Left ventricle myocardium inferior (tissue), 1 donor: ENCODE measurements at regions not wholly inside any gene's neighbourhood (a gene's known extent, or its start where the extent isn't known, plus 50 kb on each side); places are given as distances from the start of the nearest gene placed in this dataset.
"Not testable (repeated sequence)": the region's sequence is repeated elsewhere in the genome, so short reads cannot be mapped to it uniquely, and the experiment has no call there.

Source experiments
- DNase-seq: peaks from one replicate; pipeline ENCODE4 v3.0.0-alpha.2; 2020
- H3K27ac ChIP-seq: fragments of 200-600 bp; replicated peaks from 2 replicates; pipeline ENCODE4 v1.8.0; 2021
- H3K27me3 ChIP-seq: fragments of 200-600 bp; 2 replicates; pipeline ENCODE4 v1.8.0; 2021; ENCODE audit warnings: low read depth
- H3K36me3 ChIP-seq: fragments of 200-600 bp; 2 replicates; pipeline ENCODE4 v1.8.0; 2021
- H3K4me1 ChIP-seq: fragments of 200-600 bp; 2 replicates; pipeline ENCODE4 v1.8.0; 2021
- H3K4me3 ChIP-seq: fragments of 200-600 bp; 2 replicates; pipeline ENCODE4 v1.8.0; 2021; ENCODE audit warnings: mild to moderate bottlenecking, moderate library complexity
- H3K9me3 ChIP-seq: fragments of 200-600 bp; replicated peaks from 2 replicates; pipeline ENCODE4 v1.8.0; 2021
- CTCF ChIP-seq: fragments of 200-600 bp; IDR thresholded peaks from 2 replicates; pipeline ENCODE4 v1.8.0; 2021; ENCODE audit warnings: antibody characterized with exemption, mild to moderate bottlenecking, borderline replicate concordance
- intact Hi-C: fragments of 100-400 bp; cut with micrococcal nuclease; formaldehyde crosslinking; loops from one replicate; pipeline ENCODE4 v1.11.0; 2022
- donor health status: DM: no; HTN: yes; CAD: no; lungs with severe emphysema.

GRCh38 chr13:50627111-50627510 lies 216.4 kb downstream of the DLEU7 start:
- no peak for TF ChIP-seq CTCF
- H3K36me3 ChIP-seq, result no peaks in the 10 kb centered on the region
- H3K27ac ChIP-seq, result no peak overlapping the region
- H3K27me3 ChIP-seq, result no peaks in the 10 kb centered on the region
- intact Hi-C loops, result no loop called here
- no peak for DNase-seq
- H3K9me3 ChIP-seq, result no peaks in the 10 kb centered on the region
- H3K4me3 ChIP-seq, result no peak overlapping the region
- no peaks in the 10 kb centered on the region for H3K4me1 ChIP-seq

- H3K36me3 ChIP-seq, H3K9me3 ChIP-seq, DNase-seq, H3K27ac ChIP-seq, H3K4me1 ChIP-seq, H3K4me3 ChIP-seq, intact Hi-C loops, H3K27me3 ChIP-seq: not testable (repeated sequence)
Measured at GRCh38 chr13:50628512-50628911, 215.0 kb downstream of the DLEU7 start.

GRCh38 chr13:50629497-50629896 lies 214.0 kb downstream of the DLEU7 start:
- intact Hi-C loops, result no loop called here
- H3K4me3 ChIP-seq, result no peak overlapping the region
- no peaks in the 10 kb centered on the region for H3K27me3 ChIP-seq
- no peaks in the 10 kb centered on the region for H3K9me3 ChIP-seq
- no peak for DNase-seq
- H3K36me3 ChIP-seq, result no peaks in the 10 kb centered on the region
- no peak for TF ChIP-seq CTCF
- H3K4me1 ChIP-seq, result no peaks in the 10 kb centered on the region
- H3K27ac ChIP-seq, result no peak overlapping the region

DNA sequence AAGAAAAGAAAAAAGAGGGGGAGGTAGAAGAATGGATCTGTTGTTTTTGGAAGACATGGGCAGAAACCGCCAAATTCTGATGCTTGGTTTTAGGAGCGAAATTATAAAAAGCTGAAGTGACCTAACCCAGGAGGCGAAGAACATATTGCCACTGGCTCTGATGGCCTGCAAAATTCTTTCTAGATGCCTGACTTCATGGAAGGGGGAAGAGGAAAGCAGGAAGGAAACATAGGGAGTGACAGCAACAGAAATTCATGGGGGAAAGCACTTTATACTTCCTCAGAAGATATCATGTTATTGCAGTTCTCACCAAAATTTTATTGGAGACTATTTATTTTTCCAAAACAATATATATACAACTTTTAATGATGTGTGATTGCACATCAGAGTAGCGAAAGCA lies 213.5 kb downstream of the DLEU7 start:
- Histone ChIP-seq H3K4me3 (no peak overlapping the region), H3K36me3 (no peaks in the 10 kb centered on the region), H3K4me1 (no peaks in the 10 kb centered on the region), H3K9me3 (no peaks in the 10 kb centered on the region), H3K27ac (no peak overlapping the region), H3K27me3 (no peaks in the 10 kb centered on the region)
- intact Hi-C loops, result no loop called here
- TF ChIP-seq CTCF, result no peak
- no peak for DNase-seq

DNA sequence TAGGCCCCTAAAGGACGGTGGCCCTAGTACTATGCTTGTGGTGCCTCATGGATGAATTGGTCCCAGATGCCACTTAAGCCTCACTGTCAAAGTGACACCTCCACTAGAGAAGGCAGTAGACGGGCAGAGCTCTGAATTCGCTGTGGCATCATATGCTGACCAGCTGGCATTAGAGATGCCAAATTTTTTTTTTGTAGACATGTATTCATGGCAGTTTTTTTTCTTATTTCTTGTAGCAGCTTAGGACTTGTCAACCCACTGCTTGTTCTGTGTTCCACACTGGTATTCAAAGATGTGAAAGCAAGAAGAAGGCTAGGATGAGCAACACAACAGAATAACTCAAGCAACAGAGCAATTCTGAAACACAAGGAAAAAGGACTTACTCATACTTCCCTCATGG lies 212.5 kb downstream of the DLEU7 start:
- intact Hi-C loops, result no loop called here
- Histone ChIP-seq H3K9me3 (no peaks in the 10 kb centered on the region), H3K27me3 (no peaks in the 10 kb centered on the region), H3K4me1 (no peaks in the 10 kb centered on the region), H3K27ac (no peak overlapping the region), H3K4me3 (no peak overlapping the region), H3K36me3 (no peaks in the 10 kb centered on the region)
- no peak for TF ChIP-seq CTCF
- no peak for DNase-seq

DNA sequence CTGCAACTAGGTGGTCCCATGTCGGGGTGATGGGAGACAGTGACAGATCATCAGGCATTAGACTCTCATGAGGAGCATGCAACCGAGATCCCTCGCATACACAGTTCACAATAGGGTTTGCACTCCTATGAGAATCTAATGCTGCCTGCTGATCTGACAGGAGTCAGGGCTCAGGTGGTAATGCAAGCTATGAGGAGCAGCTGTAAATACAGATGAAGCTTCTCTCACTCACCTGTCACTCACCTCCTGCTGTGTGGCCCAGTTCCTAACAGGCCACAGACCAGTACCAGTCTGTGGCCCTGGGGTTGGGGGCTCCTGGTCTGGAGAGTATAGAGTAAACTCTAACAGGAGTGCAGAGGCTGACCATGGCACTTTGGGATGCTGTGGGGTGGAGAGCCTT lies 209.2 kb downstream of the DLEU7 start:
- no peak for DNase-seq
- H3K27ac ChIP-seq, result no peak overlapping the region
- intact Hi-C loops, result no loop called here

More for the DNA sequence above, 209.2 kb downstream of the DLEU7 start:
- Histone ChIP-seq H3K9me3 (no peaks in the 10 kb centered on the region), H3K36me3 (no peaks in the 10 kb centered on the region), H3K4me3 (no peak overlapping the region), H3K4me1 (no peaks in the 10 kb centered on the region), H3K27me3 (no peaks in the 10 kb centered on the region)
- TF ChIP-seq CTCF, result no peak
